CD4-positive, alpha-beta T cell (primary cell): ENCODE measurements at regions not wholly inside any gene's neighbourhood (a gene's known extent, or its start where the extent isn't known, plus 50 kb on each side); places are given as distances from the start of the nearest gene placed in this dataset.

Source experiments
- ATAC-seq: fragments of 200-7000 bp; cut with Tn5 transposase; one replicate; pipeline ENCODE4 v1.10.0; 2022; ENCODE audit warnings: mild to moderate bottlenecking; ENCODE audit not compliant: poor library complexity
- CTCF ChIA-PET: fragments of 350-600 bp; sonication (Branson Sonifier 250); formaldehyde crosslinking; loops from one replicate; lab custom pipeline; 2021; ENCODE audit warnings: antibody characterized with exemption, inconsistent platforms; lab: Charles Lee
- POLR2A ChIA-PET: fragments of 350-600 bp; sonication (Branson Sonifier 250); formaldehyde crosslinking; loops from one replicate; lab custom pipeline; 2021; ENCODE audit warnings: antibody characterized with exemption, inconsistent platforms; lab: Charles Lee
- DNase-seq, 14 experiments: peaks; one replicate each; pipeline ENCODE4 v3.0.0-alpha.2; 2013 to 2020; ENCODE audit warnings: mixed read lengths in 2 of 14
- H3K27ac ChIP-seq, 2 donors: one replicate each; pipeline versions ENCODE4 v1.5.1 to v1.7.0; 2013; ENCODE audit warnings: low read length in 2 of 2, low read depth in 1 of 2, mild to moderate bottlenecking in 1 of 2
- H3K27me3 ChIP-seq, 2 experiments: 1 replicate in 1 of 2; 2 replicates in 1 of 2; pipeline versions ENCODE4 v1.6.1 to v1.7.0; 2013; ENCODE audit warnings: low read length in 2 of 2, control low read depth in 1 of 2, mild to moderate bottlenecking in 1 of 2, moderate library complexity in 1 of 2; ENCODE audit not compliant: insufficient read depth in 2 of 2, control insufficient read depth in 1 of 2
- H3K36me3 ChIP-seq: one replicate; pipeline ENCODE4 v1.6.1; 2013; ENCODE audit warnings: low read length, control low read depth; ENCODE audit not compliant: insufficient read depth
- H3K4me1 ChIP-seq: one replicate; pipeline ENCODE4 v1.6.1; 2013; ENCODE audit warnings: low read length, control low read depth; ENCODE audit not compliant: insufficient read depth
- H3K4me3 ChIP-seq: one replicate; pipeline ENCODE4 v1.5.1; 2013; ENCODE audit warnings: mild to moderate bottlenecking, low read length, moderate library complexity
- H3K9me3 ChIP-seq, 2 experiments: 1 replicate in 1 of 2; 2 replicates in 1 of 2; pipeline versions ENCODE4 v1.6.1 to v1.7.0; 2013; ENCODE audit warnings: low read length in 2 of 2, mild to moderate bottlenecking in 2 of 2, control low read depth in 1 of 2, moderate library complexity in 1 of 2; ENCODE audit not compliant: control insufficient read depth in 1 of 2, insufficient read depth in 1 of 2
- H3K27ac Mint-ChIP-seq: one replicate; pipeline ENCODE4 v1.8.0; 2020; ENCODE audit warnings: mixed read lengths
- H3K27me3 Mint-ChIP-seq: one replicate; pipeline ENCODE4 v1.8.0; 2021; ENCODE audit warnings: mixed read lengths
- H3K36me3 Mint-ChIP-seq: one replicate; pipeline ENCODE4 v1.8.0; 2021; ENCODE audit warnings: low read depth, mixed read lengths
- H3K4me1 Mint-ChIP-seq: one replicate; pipeline ENCODE4 v1.8.0; 2021; ENCODE audit warnings: low read depth, mixed read lengths
- H3K4me3 Mint-ChIP-seq: one replicate; pipeline ENCODE4 v1.8.0; 2020; ENCODE audit warnings: mild to moderate bottlenecking, mixed read lengths
- H3K9me3 Mint-ChIP-seq: one replicate; pipeline ENCODE4 v1.8.0; 2020; ENCODE audit warnings: mixed read lengths
- CTCF ChIP-seq: fragments of 200-600 bp; IDR thresholded peaks from one replicate; pipeline ENCODE4 v1.8.0; 2022; ENCODE audit warnings: antibody characterized with exemption, mild to moderate bottlenecking
- intact Hi-C, 2 experiments: fragments of 100-400 bp; cut with DNase I in 1 of 2; cut with micrococcal nuclease in 1 of 2; formaldehyde crosslinking; loops; one replicate each; pipeline versions ENCODE4 v1.15.1 to v1.9.0; 2023 to 2025; cut with DNase I, micrococcal nuclease

- Histone ChIP-seq H3K27ac (no peak overlapping the region), H3K4me1 (no peaks in the 10 kb centered on the region), H3K36me3 (no peaks in the 10 kb centered on the region), H3K4me3 (no peak overlapping the region), H3K9me3 (no peaks in the 10 kb centered on the region), H3K27me3 (no peaks in the 10 kb centered on the region)
- H3K36me3 Mint-ChIP-seq: no peaks in the 10 kb centered on the region
- TF ChIP-seq CTCF: no peak
- CTCF ChIA-PET: no interaction called here
- POLR2A ChIA-PET: no interaction called here
- intact Hi-C loops: no loop called here
- DNase-seq: no peak
- no peak overlapping the region for H3K27ac Mint-ChIP-seq
- H3K9me3 Mint-ChIP-seq: no peaks in the 10 kb centered on the region
- H3K4me3 Mint-ChIP-seq: no peak overlapping the region
- no peaks in the 10 kb centered on the region for H3K4me1 Mint-ChIP-seq
- no peak for ATAC-seq
- no peaks in the 10 kb centered on the region for H3K27me3 Mint-ChIP-seq
These were observed 81.6 kb upstream of the DKK2 start for GRCh38 chr4:107117726-107118125.

- no peaks in the 10 kb centered on the region for H3K36me3 ChIP-seq
- H3K27me3 Mint-ChIP-seq: no peaks in the 10 kb centered on the region
- ATAC-seq (no peak), DNase-seq (no peak)
- TF ChIP-seq CTCF: no peak
- H3K27ac ChIP-seq: no peak overlapping the region
- no peak overlapping the region for H3K4me3 ChIP-seq
- H3K4me1 ChIP-seq: no peaks in the 10 kb centered on the region
- intact Hi-C loops: no loop called here
- no peaks in the 10 kb centered on the region for H3K4me1 Mint-ChIP-seq
- no peaks in the 10 kb centered on the region for H3K27me3 ChIP-seq
- ChIA-PET POLR2A (no interaction called here), CTCF (no interaction called here)
- no peak overlapping the region for H3K27ac Mint-ChIP-seq
- no peak overlapping the region for H3K4me3 Mint-ChIP-seq
- peaks cover 2% of the 10 kb centered on the region for H3K9me3 Mint-ChIP-seq
- no peaks in the 10 kb centered on the region for H3K36me3 Mint-ChIP-seq
- H3K9me3 ChIP-seq: no peaks in the 10 kb centered on the region
These were observed 79.2 kb upstream of the DKK2 start for GRCh38 chr4:107115185-107115847.

DNA sequence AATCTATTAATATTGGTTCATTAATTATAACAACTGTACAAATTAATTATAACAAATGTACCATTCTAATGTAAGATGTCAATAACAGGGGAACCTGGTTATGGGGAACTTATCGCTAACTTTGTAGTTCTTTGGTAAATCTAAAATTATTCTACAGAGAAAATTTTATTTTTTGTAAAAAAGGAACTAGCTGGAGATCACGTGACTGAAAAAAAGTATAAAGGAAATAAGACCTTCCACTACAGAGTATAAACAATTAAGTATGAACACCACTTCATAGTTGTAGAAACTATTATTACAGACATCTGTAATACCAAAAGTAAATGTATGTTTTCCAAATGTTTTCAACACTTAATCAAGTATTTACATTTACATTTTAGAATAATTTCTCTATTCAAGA lies 77.9 kb upstream of the DKK2 start:
- ATAC-seq: no peak
- Histone ChIP-seq H3K27ac (no peak overlapping the region), H3K36me3 (no peaks in the 10 kb centered on the region), H3K27me3 (no peaks in the 10 kb centered on the region), H3K4me1 (no peaks in the 10 kb centered on the region), H3K9me3 (no peaks in the 10 kb centered on the region), H3K4me3 (no peak overlapping the region)
- CTCF ChIA-PET: no interaction called here
- no peak for DNase-seq
- POLR2A ChIA-PET: no interaction called here
- no peaks in the 10 kb centered on the region for H3K27me3 Mint-ChIP-seq
- H3K4me3 Mint-ChIP-seq: no peak overlapping the region
- no peaks in the 10 kb centered on the region for H3K4me1 Mint-ChIP-seq
- peaks cover 2% of the 10 kb centered on the region for H3K9me3 Mint-ChIP-seq
- no peak overlapping the region for H3K27ac Mint-ChIP-seq
- no peaks in the 10 kb centered on the region for H3K36me3 Mint-ChIP-seq
- intact Hi-C loops: no loop called here
- no peak for TF ChIP-seq CTCF
